Endothelial cell of umbilical vein (primary cell): ENCODE measurements at regions not wholly inside any gene's neighbourhood (a gene's known extent, or its start where the extent isn't known, plus 50 kb on each side); places are given as distances from the start of the nearest gene placed in this dataset.

Source experiments
- BruUV-seq: library from RNA; stranded (reverse); fragments of 400-500 nt; replicated peaks from 2 replicates; lab custom pipeline; 2021; lab: Mats Ljungman, UMichigan
- CTCF ChIA-PET: fragments of 300-600, 350-600 bp; sonication (Branson Sonifier 250); formaldehyde crosslinking; loops from one replicate; lab custom pipeline; 2021; ENCODE audit warnings: antibody characterized with exemption, inconsistent platforms; lab: Charles Lee
- POLR2A ChIA-PET: fragments of 300-600, 350-600 bp; sonication (Branson Sonifier 250); formaldehyde crosslinking; loops from one replicate; lab custom pipeline; 2021; ENCODE audit warnings: antibody characterized with exemption, inconsistent platforms; lab: Charles Lee
- DNase-seq: peaks from one replicate; pipeline ENCODE4 v3.0.0-alpha.2; 2011; ENCODE audit warnings: low read depth, low spot score
- FAIRE-seq: peaks from 2 replicates; lab custom pipeline; 2011; peaks lifted over from hg19 to GRCh38; lab: Jason Lieb, UNC
- H2AFZ ChIP-seq: 2 replicates; pipeline ENCODE4 v1.6.0; 2012; ENCODE audit warnings: low read depth, low read length, control low read depth, inconsistent platforms
- H3K27ac ChIP-seq: 2 replicates; pipeline ENCODE4 v1.5.1; 2011; ENCODE audit warnings: low read depth, mild to moderate bottlenecking, control low read depth, low read length, moderate library complexity; ENCODE audit not compliant: insufficient read depth
- H3K27me3 ChIP-seq, 2 experiments: 2 replicates each; pipeline versions ENCODE4 v1.6.0 to v1.6.1; 2011; ENCODE audit warnings: low read length in 2 of 2, mixed read lengths in 1 of 2; ENCODE audit not compliant: control insufficient read depth in 2 of 2, insufficient read depth in 2 of 2
- H3K36me3 ChIP-seq, 2 experiments: 2 replicates in 1 of 2; 3 replicates in 1 of 2; pipeline ENCODE4 v1.5.1; 2011; ENCODE audit warnings: low read length in 2 of 2, mild to moderate bottlenecking in 1 of 2, moderate library complexity in 1 of 2; ENCODE audit not compliant: control insufficient read depth in 2 of 2, insufficient read depth in 2 of 2; ENCODE audit errors: extremely low read depth in 1 of 2
- H3K4me1 ChIP-seq: 3 replicates; pipeline ENCODE4 v1.5.1; 2011; ENCODE audit warnings: mild to moderate bottlenecking, low read length; ENCODE audit not compliant: control insufficient read depth, insufficient read depth; ENCODE audit errors: extremely low read depth
- H3K4me2 ChIP-seq: 2 replicates; pipeline ENCODE4 v1.6.1; 2011; ENCODE audit warnings: low read length, control low read depth, mixed read lengths; ENCODE audit not compliant: insufficient read depth
- H3K4me3 ChIP-seq, 3 experiments: fragments of 200-600 bp in 1 of 3; sonication (generic), shearing (Covaris generic) in 1 of 3; replicated peaks in 1 of 3; 2 replicates each; pipeline ENCODE4 v1.5.1; 2011 to 2016; ENCODE audit warnings: control low read depth in 3 of 3, low read length in 3 of 3, mild to moderate bottlenecking in 2 of 3, inconsistent platforms in 1 of 3, low read depth in 1 of 3, moderate library complexity in 1 of 3; ENCODE audit not compliant: insufficient read depth in 1 of 3
- H3K79me2 ChIP-seq: 2 replicates; pipeline ENCODE4 v1.6.0; 2012; ENCODE audit warnings: low read length, inconsistent platforms; ENCODE audit not compliant: control insufficient read depth, insufficient read depth
- H3K9ac ChIP-seq: replicated peaks from 2 replicates; pipeline ENCODE3; 2011; ENCODE audit warnings: low read length, control low read depth; ENCODE audit not compliant: insufficient read depth; ENCODE audit errors: extremely low read depth
- H3K9me1 ChIP-seq: replicated peaks from 3 replicates; pipeline ENCODE4 v1.6.0; 2011; ENCODE audit warnings: mild to moderate bottlenecking, low read length; ENCODE audit not compliant: control insufficient read depth, insufficient read depth; ENCODE audit errors: extremely low read depth
- H3K9me3 ChIP-seq: replicated peaks from 2 replicates; pipeline ENCODE4 v1.5.1; 2012; ENCODE audit warnings: low read length, inconsistent platforms; ENCODE audit not compliant: control insufficient read depth, insufficient read depth
- H4K20me1 ChIP-seq: replicated peaks from 2 replicates; pipeline ENCODE3; 2011; ENCODE audit warnings: mild to moderate bottlenecking, low read length; ENCODE audit not compliant: control insufficient read depth, insufficient read depth; ENCODE audit errors: extremely low read depth
- CTCF ChIP-seq, 2 donors: IDR thresholded peaks; 1 replicate in 1 of 2; 2 replicates in 1 of 2; pipeline ENCODE4 v1.5.1; 2011; ENCODE audit warnings: low read length in 2 of 2, mild to moderate bottlenecking in 2 of 2, moderate library complexity in 2 of 2, control low read depth in 1 of 2, inconsistent platforms in 1 of 2, low read depth in 1 of 2; ENCODE audit not compliant: insufficient read depth in 1 of 2; ENCODE audit errors: extremely low read depth in 1 of 2
- FOS ChIP-seq: IDR thresholded peaks from 2 replicates; pipeline ENCODE4 v1.6.1; 2011; ENCODE audit warnings: mild to moderate bottlenecking, low read length, moderate library complexity, borderline replicate concordance; ENCODE audit not compliant: insufficient read depth
- GATA2 ChIP-seq: IDR thresholded peaks from 2 replicates; pipeline ENCODE4 v1.7.0; 2011; ENCODE audit warnings: low read depth, mild to moderate bottlenecking, moderate library complexity, mixed read lengths, low read length; ENCODE audit not compliant: insufficient read length, insufficient read depth
- MYC ChIP-seq: IDR thresholded peaks from one replicate; pipeline ENCODE4 v1.6.1; 2011; ENCODE audit warnings: mild to moderate bottlenecking, low read depth, low read length
- dilution Hi-C: fragments of 300-500 bp; cut with MboI; formaldehyde crosslinking; loops from one replicate; pipeline ENCODE4 v1.15.0; 2019; ENCODE audit warnings: low sequenced_read_pairs; ENCODE audit not compliant: extremely low pct_ligation_motif_present
- intact Hi-C: fragments of 100-400 bp; cut with micrococcal nuclease; formaldehyde crosslinking; loops from one replicate; pipeline ENCODE4 v1.10.0; 2022

GRCh38 chr16:35182043-35182677 is 1722.7 kb downstream of the TP53TG3F start:
- Histone ChIP-seq H3K36me3 (no peaks in the 10 kb centered on the region), H2AFZ (no peak overlapping the region), H3K4me1 (no peaks in the 10 kb centered on the region), H3K9ac (no peak overlapping the region), H3K9me3 (peaks cover 6% of the 10 kb centered on the region), H4K20me1 (no peaks in the 10 kb centered on the region), H3K27ac (no peak overlapping the region), H3K4me2 (no peak overlapping the region), H3K4me3 (no peak overlapping the region), H3K79me2 (no peaks in the 10 kb centered on the region), H3K9me1 (no peaks in the 10 kb centered on the region), H3K27me3 (no peaks in the 10 kb centered on the region)
- CTCF ChIA-PET: no interaction called here
- BruUV-seq: no TSS peak
- dilution Hi-C loops: no loop called here
- TF ChIP-seq CTCF (IDR thresholded peaks at IDR 0.05; ENCODE audit: extremely low read depth in 1 of 2, insufficient read depth in 1 of 2, low read depth in 1 of 2, low read length in 2 of 2): no peak
- TF ChIP-seq MYC: no peak
- TF ChIP-seq FOS: no peak
- intact Hi-C loops: no loop called here
- POLR2A ChIA-PET: no interaction called here
- DNase-seq (no peak), FAIRE-seq (no peak)

- dilution Hi-C loops (no loop called here), intact Hi-C loops (no loop called here)
- Histone ChIP-seq H2AFZ (no peak overlapping the region), H3K4me1 (no peaks in the 10 kb centered on the region), H3K36me3 (no peaks in the 10 kb centered on the region), H3K4me3 (no peak overlapping the region), H3K9me1 (no peaks in the 10 kb centered on the region), H3K4me2 (no peak overlapping the region), H3K9me3 (peaks cover 6% of the 10 kb centered on the region), H3K27ac (no peak overlapping the region), H3K79me2 (no peaks in the 10 kb centered on the region), H4K20me1 (no peaks in the 10 kb centered on the region), H3K27me3 (no peaks in the 10 kb centered on the region), H3K9ac (no peak overlapping the region)
- no peak for TF ChIP-seq GATA2
- BruUV-seq: no TSS peak
- FAIRE-seq (no peak), DNase-seq (no peak)
- ChIA-PET CTCF (no interaction called here), POLR2A (no interaction called here)
These were observed 1723.6 kb downstream of the TP53TG3F start for GRCh38 chr16:35182943-35183550.
